Neural cell (in vitro differentiated cells): ENCODE measurements at regions not wholly inside any gene's neighbourhood (a gene's known extent, or its start where the extent isn't known, plus 50 kb on each side); places are given as distances from the start of the nearest gene placed in this dataset.

Source experiments
- H2AFZ ChIP-seq: fragments of 200-600, 300-800 bp; sonication (generic), shearing (Covaris generic); 2 replicates; pipeline ENCODE4 v1.6.0; 2014; ENCODE audit warnings: low read depth, mild to moderate bottlenecking, antibody characterized with exemption, low read length, moderate library complexity
- H3F3A ChIP-seq: fragments of 200-600 bp; shearing (Covaris generic); 2 replicates; pipeline ENCODE4 v1.6.1; 2016; ENCODE audit warnings: mild to moderate bottlenecking, moderate library complexity, mixed read lengths, antibody characterized with exemption, low read length; ENCODE audit not compliant: insufficient read depth, poor library complexity, severe bottlenecking
- H3K27ac ChIP-seq: fragments of 200-600, 300-800 bp; sonication (generic), shearing (Covaris generic); 2 replicates; pipeline ENCODE4 v1.5.1; 2014; ENCODE audit warnings: mild to moderate bottlenecking, low read length, moderate library complexity
- H3K27me3 ChIP-seq: fragments of 300-800, 200-600 bp; sonication (generic), shearing (Covaris generic); 2 replicates; pipeline ENCODE4 v1.6.0; 2014; ENCODE audit warnings: mild to moderate bottlenecking, low read depth, low read length, moderate library complexity; ENCODE audit not compliant: insufficient read depth
- H3K36me3 ChIP-seq: fragments of 300-800, 200-600 bp; sonication (generic), shearing (Covaris generic); 2 replicates; pipeline ENCODE4 v1.5.1; 2014; ENCODE audit warnings: mild to moderate bottlenecking, antibody characterized with exemption, low read length, moderate library complexity; ENCODE audit not compliant: insufficient read depth
- H3K4me2 ChIP-seq: fragments of 300-800, 200-600 bp; sonication (generic), shearing (Covaris generic); 2 replicates; pipeline ENCODE4 v1.6.0; 2014; ENCODE audit warnings: mild to moderate bottlenecking, low read length
- H3K4me3 ChIP-seq: fragments of 300-800, 200-600 bp; sonication (generic), shearing (Covaris generic); 2 replicates; pipeline ENCODE4 v1.5.1; 2014; ENCODE audit warnings: mild to moderate bottlenecking, low read length, moderate library complexity
- H3K79me2 ChIP-seq: fragments of 200-600 bp; shearing (Covaris generic); replicated peaks from 2 replicates; pipeline ENCODE4 v1.6.0; 2014; ENCODE audit warnings: mild to moderate bottlenecking, low read length, moderate library complexity; ENCODE audit not compliant: insufficient read depth
- H3K9ac ChIP-seq: fragments of 300-800, 200-600 bp; sonication (generic), shearing (Covaris generic); 2 replicates; pipeline ENCODE4 v1.6.1; 2016; ENCODE audit warnings: mild to moderate bottlenecking, low read length, mixed read lengths
- H3K9me2 ChIP-seq: fragments of 200-600 bp; shearing (Covaris generic); 2 replicates; pipeline ENCODE4 v1.6.1; 2016; ENCODE audit warnings: mild to moderate bottlenecking, low read length, mixed read lengths; ENCODE audit not compliant: insufficient read depth
- H3K9me3 ChIP-seq: fragments of 200-600, 300-800 bp; sonication (generic), shearing (Covaris generic); 2 replicates; pipeline ENCODE4 v1.6.1; 2016; ENCODE audit warnings: mild to moderate bottlenecking, mixed run types, low read length, moderate library complexity, mixed read lengths
- H4K20me1 ChIP-seq: fragments of 200-600 bp; shearing (Covaris generic); 2 replicates; pipeline ENCODE4 v1.6.1; 2016; ENCODE audit warnings: mild to moderate bottlenecking, mixed run types; ENCODE audit not compliant: insufficient read depth
- EP300 ChIP-seq: fragments of 450-650 bp; conservative IDR thresholded peaks from 2 replicates; pipeline ENCODE4 v1.6.1; 2014; ENCODE audit warnings: antibody characterized with exemption, mild to moderate bottlenecking, moderate library complexity; ENCODE audit not compliant: poor library complexity, severe bottlenecking
- EZH2 ChIP-seq: fragments of 200-600, 300-800 bp; shearing (Covaris generic), sonication (generic); IDR thresholded peaks from 2 replicates; pipeline ENCODE4 v1.6.1; 2014; ENCODE audit warnings: antibody characterized with exemption, low read length, borderline replicate concordance, mild to moderate bottlenecking; ENCODE audit not compliant: insufficient read depth, poor library complexity, severe bottlenecking
- MXI1 ChIP-seq: fragments of 450-650 bp; conservative IDR thresholded peaks from 2 replicates; pipeline ENCODE4 v1.6.1; 2014; ENCODE audit warnings: antibody characterized with exemption, mild to moderate bottlenecking; ENCODE audit not compliant: poor library complexity, severe bottlenecking
- POLR2AphosphoS5 ChIP-seq: IDR thresholded peaks from 2 replicates; pipeline ENCODE4 v1.6.1; 2012
- RAD21 ChIP-seq: fragments of 450-650 bp; conservative IDR thresholded peaks from 2 replicates; pipeline ENCODE4 v1.6.1; 2014; ENCODE audit warnings: antibody characterized with exemption, mild to moderate bottlenecking, moderate library complexity
- SMC3 ChIP-seq: fragments of 450-650 bp; conservative IDR thresholded peaks from 2 replicates; pipeline ENCODE4 v1.6.1; 2014; ENCODE audit warnings: antibody characterized with exemption, mild to moderate bottlenecking, moderate library complexity; ENCODE audit not compliant: poor library complexity
- TAF1 ChIP-seq: IDR thresholded peaks from 2 replicates; pipeline ENCODE4 v1.6.1; 2012; ENCODE audit warnings: low read depth
- TF ChIP-seq, protein P1 (sequence below): IDR thresholded peaks from 2 replicates; pipeline ENCODE4 v1.6.1; 2012; ENCODE audit warnings: borderline replicate concordance
- TF ChIP-seq, protein P2 (sequence below): fragments of 450-650 bp; IDR thresholded peaks from 2 replicates; pipeline ENCODE4 v1.5.1; 2014; ENCODE audit warnings: antibody characterized with exemption, mild to moderate bottlenecking, moderate library complexity; ENCODE audit not compliant: poor library complexity, severe bottlenecking

DNA sequence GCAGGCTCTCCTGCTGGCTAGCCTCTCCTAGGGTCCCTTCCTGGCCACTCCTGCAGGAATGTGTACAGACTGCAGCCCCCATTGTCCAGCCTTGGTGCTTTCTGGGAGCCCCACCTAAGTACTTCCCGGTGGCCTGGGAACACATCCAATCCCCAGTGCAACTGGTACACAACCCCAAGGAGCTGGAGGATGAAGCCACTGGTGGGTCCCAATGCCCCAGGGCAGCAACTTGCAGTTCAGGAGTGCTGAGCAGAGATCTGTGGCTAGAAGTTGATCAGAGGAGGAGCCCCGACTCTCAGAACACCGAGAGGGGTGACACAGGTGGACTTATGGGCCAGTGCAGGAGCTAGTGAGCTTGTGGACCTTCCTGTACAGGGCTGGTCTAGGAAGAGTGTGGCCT is 1093.7 kb upstream of the ACO1 start:
- no peaks in the 10 kb centered on the region for H3K27me3 ChIP-seq
- H3K79me2 ChIP-seq = no peaks in the 10 kb centered on the region
- TF ChIP-seq SMC3 (no peak), POLR2AphosphoS5 (no peak), MXI1 (no peak), RAD21 (no peak), EP300 (no peak), EZH2 (no peak), TAF1 (no peak)
- TF ChIP-seq, protein P1, sequence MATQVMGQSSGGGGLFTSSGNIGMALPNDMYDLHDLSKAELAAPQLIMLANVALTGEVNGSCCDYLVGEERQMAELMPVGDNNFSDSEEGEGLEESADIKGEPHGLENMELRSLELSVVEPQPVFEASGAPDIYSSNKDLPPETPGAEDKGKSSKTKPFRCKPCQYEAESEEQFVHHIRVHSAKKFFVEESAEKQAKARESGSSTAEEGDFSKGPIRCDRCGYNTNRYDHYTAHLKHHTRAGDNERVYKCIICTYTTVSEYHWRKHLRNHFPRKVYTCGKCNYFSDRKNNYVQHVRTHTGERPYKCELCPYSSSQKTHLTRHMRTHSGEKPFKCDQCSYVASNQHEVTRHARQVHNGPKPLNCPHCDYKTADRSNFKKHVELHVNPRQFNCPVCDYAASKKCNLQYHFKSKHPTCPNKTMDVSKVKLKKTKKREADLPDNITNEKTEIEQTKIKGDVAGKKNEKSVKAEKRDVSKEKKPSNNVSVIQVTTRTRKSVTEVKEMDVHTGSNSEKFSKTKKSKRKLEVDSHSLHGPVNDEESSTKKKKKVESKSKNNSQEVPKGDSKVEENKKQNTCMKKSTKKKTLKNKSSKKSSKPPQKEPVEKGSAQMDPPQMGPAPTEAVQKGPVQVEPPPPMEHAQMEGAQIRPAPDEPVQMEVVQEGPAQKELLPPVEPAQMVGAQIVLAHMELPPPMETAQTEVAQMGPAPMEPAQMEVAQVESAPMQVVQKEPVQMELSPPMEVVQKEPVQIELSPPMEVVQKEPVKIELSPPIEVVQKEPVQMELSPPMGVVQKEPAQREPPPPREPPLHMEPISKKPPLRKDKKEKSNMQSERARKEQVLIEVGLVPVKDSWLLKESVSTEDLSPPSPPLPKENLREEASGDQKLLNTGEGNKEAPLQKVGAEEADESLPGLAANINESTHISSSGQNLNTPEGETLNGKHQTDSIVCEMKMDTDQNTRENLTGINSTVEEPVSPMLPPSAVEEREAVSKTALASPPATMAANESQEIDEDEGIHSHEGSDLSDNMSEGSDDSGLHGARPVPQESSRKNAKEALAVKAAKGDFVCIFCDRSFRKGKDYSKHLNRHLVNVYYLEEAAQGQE = no peak
- TF ChIP-seq, protein P2, sequence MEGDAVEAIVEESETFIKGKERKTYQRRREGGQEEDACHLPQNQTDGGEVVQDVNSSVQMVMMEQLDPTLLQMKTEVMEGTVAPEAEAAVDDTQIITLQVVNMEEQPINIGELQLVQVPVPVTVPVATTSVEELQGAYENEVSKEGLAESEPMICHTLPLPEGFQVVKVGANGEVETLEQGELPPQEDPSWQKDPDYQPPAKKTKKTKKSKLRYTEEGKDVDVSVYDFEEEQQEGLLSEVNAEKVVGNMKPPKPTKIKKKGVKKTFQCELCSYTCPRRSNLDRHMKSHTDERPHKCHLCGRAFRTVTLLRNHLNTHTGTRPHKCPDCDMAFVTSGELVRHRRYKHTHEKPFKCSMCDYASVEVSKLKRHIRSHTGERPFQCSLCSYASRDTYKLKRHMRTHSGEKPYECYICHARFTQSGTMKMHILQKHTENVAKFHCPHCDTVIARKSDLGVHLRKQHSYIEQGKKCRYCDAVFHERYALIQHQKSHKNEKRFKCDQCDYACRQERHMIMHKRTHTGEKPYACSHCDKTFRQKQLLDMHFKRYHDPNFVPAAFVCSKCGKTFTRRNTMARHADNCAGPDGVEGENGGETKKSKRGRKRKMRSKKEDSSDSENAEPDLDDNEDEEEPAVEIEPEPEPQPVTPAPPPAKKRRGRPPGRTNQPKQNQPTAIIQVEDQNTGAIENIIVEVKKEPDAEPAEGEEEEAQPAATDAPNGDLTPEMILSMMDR = no peak
- H3K9ac ChIP-seq = no peak overlapping the region
- no peak overlapping the region for H3K4me2 ChIP-seq
- no peak overlapping the region for H3K4me3 ChIP-seq
- no peaks in the 10 kb centered on the region for H4K20me1 ChIP-seq
- H3K9me3 ChIP-seq = no peaks in the 10 kb centered on the region
- H3K27ac ChIP-seq = no peak overlapping the region
- no peaks in the 10 kb centered on the region for H3K36me3 ChIP-seq
- no peak overlapping the region for H2AFZ ChIP-seq
- H3F3A ChIP-seq = no peaks in the 10 kb centered on the region
- no peaks in the 10 kb centered on the region for H3K9me2 ChIP-seq

DNA sequence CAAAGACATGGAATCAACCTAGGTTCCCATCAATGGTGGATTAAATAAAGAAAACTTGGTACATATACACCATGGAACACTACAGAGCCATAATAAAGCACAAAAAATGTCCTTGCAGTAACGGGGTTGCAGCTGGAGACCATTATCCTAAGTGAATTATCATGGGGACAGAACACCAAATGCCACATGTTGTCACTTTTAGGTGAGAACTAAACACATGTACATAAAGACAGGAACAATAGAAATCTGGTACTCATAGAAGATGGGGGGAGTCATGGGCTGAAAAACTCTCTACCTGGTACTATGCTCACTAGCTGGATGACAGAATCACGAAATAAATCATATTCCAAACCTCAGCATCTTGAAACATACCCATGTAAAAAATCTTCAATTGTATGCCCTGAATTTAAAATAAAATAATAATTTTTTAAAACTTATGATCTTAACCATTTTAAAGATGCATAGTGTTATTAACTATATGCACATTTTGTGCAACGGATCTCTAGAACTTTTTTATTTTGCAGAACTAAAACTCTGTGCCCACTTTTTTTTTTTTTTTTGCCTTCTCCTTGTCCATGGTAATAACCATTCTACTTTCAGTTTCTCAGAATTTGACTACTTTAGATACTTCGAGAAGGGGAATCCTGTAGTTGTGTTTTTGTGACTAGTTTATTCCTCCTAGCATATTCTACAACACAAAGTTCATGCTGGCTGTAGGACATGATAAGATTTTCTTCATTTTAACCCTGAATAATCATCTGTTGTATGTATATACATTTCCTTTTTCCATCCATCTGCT is 1081.6 kb upstream of the ACO1 start:
- H2AFZ ChIP-seq = no peak overlapping the region
- H3K9ac ChIP-seq = no peak overlapping the region
- no peaks in the 10 kb centered on the region for H3K36me3 ChIP-seq
- no peaks in the 10 kb centered on the region for H3K9me3 ChIP-seq
- no peaks in the 10 kb centered on the region for H3K9me2 ChIP-seq
- TF ChIP-seq MXI1 = no peak
- TF ChIP-seq EP300 = no peak
- TF ChIP-seq, protein P2 = no peak
- no peak for TF ChIP-seq SMC3
- no peak for TF ChIP-seq RAD21
- no peak for TF ChIP-seq TAF1
- TF ChIP-seq EZH2 = no peak
- TF ChIP-seq POLR2AphosphoS5 = no peak
- TF ChIP-seq, protein P1 = no peak
- no peaks in the 10 kb centered on the region for H3K79me2 ChIP-seq
- no peak overlapping the region for H3K4me2 ChIP-seq
- peaks cover 4% of the 10 kb centered on the region for H3F3A ChIP-seq
- no peaks in the 10 kb centered on the region for H4K20me1 ChIP-seq
- no peak overlapping the region for H3K4me3 ChIP-seq
- no peak overlapping the region for H3K27ac ChIP-seq
- H3K27me3 ChIP-seq = no peaks in the 10 kb centered on the region
